HepG2 (cell line): ENCODE measurements at regions not wholly inside any gene's neighbourhood (a gene's known extent, or its start where the extent isn't known, plus 50 kb on each side); places are given as distances from the start of the nearest gene placed in this dataset.

Experiments used
- ATAC-seq: fragments of 200-7000 bp; cut with Tn5 transposase; 3 replicates; pipeline ENCODE4 v1.9.1; 2020; ENCODE audit warnings: mild to moderate bottlenecking, moderate library complexity
- BruUV-seq: library from RNA; stranded (reverse); fragments of 400-500 nt; replicated peaks from 2 replicates; lab custom pipeline; 2021; lab: Mats Ljungman, UMichigan
- CTCF ChIA-PET: fragments of 300-600 bp; formaldehyde crosslinking; extraction: SDS; loops from one replicate; lab custom pipeline; 2021; ENCODE audit warnings: low total read pairs, inconsistent platforms, low intra/inter-chr PET ratio; lab: Yijun Ruan, JAX
- POLR2A ChIA-PET: fragments of 350-600 bp; sonication (Branson Sonifier 250); formaldehyde crosslinking; loops from one replicate; lab custom pipeline; 2020; ENCODE audit warnings: antibody characterized with exemption, inconsistent platforms; lab: Yijun Ruan, JAX
- DNase-seq: peaks from one replicate; pipeline ENCODE4 v3.0.0-alpha.2; 2015; ENCODE audit warnings: low spot score
- FAIRE-seq: peaks from 3 replicates; lab custom pipeline; 2011; peaks lifted over from hg19 to GRCh38; lab: Jason Lieb, UNC
- H2AFZ ChIP-seq: one replicate; pipeline ENCODE4 v1.6.1; 2011; ENCODE audit warnings: low read length, inconsistent platforms
- H3K27ac ChIP-seq: fragments of 300-600 bp; 3 replicates; pipeline ENCODE4 v1.8.0; 2011; ENCODE audit warnings: mixed run types, mild to moderate bottlenecking, mixed read lengths, low read length, inconsistent platforms; ENCODE audit not compliant: insufficient read depth; ENCODE audit errors: extremely low read length
- H3K27me3 ChIP-seq, 2 experiments: fragments of 200-600 bp in 1 of 2; 2 replicates in 1 of 2; 3 replicates in 1 of 2; pipeline versions ENCODE4 v1.6.0 to v1.8.0; 2011; ENCODE audit warnings: low read length in 2 of 2, mild to moderate bottlenecking in 2 of 2, moderate library complexity in 2 of 2, inconsistent platforms in 1 of 2; ENCODE audit not compliant: insufficient read depth in 2 of 2, control insufficient read depth in 1 of 2
- H3K36me3 ChIP-seq, 2 experiments: fragments of 200-600 bp in 1 of 2; replicated peaks in 1 of 2; 2 replicates in 1 of 2; 3 replicates in 1 of 2; pipeline versions ENCODE4 v1.5.1 to v1.8.0; 2011; ENCODE audit warnings: low read length in 2 of 2, inconsistent platforms in 1 of 2; ENCODE audit not compliant: insufficient read depth in 2 of 2, control insufficient read depth in 1 of 2
- H3K4me1 ChIP-seq: 2 replicates; pipeline ENCODE4 v1.5.1; 2012; ENCODE audit warnings: low read length, inconsistent platforms; ENCODE audit not compliant: insufficient read depth
- H3K4me2 ChIP-seq: 2 replicates; pipeline ENCODE4 v1.6.0; 2011; ENCODE audit warnings: low read depth, low read length, inconsistent platforms
- H3K4me3 ChIP-seq, 3 experiments: fragments of 200-600 bp in 1 of 3; sonication (generic), shearing (Covaris generic) in 1 of 3; replicated peaks in 1 of 3; 2 replicates each; pipeline ENCODE4 v1.5.1; 2011 to 2016; ENCODE audit warnings: low read length in 3 of 3, inconsistent platforms in 2 of 3, low read depth in 2 of 3, mild to moderate bottlenecking in 2 of 3, control low read depth in 1 of 3, mixed read lengths in 1 of 3; ENCODE audit not compliant: insufficient read depth in 1 of 3
- H3K79me2 ChIP-seq: one replicate; pipeline ENCODE4 v1.6.1; 2011; ENCODE audit warnings: low read length, inconsistent platforms; ENCODE audit not compliant: insufficient read depth
- H3K9ac ChIP-seq: 2 replicates; pipeline ENCODE4 v1.6.0; 2011; ENCODE audit warnings: mild to moderate bottlenecking, low read depth, low read length, inconsistent platforms; ENCODE audit not compliant: insufficient read depth
- H3K9me3 ChIP-seq: 2 replicates; pipeline ENCODE4 v1.5.1; 2012; ENCODE audit warnings: mild to moderate bottlenecking, low read length
- H4K20me1 ChIP-seq: 2 replicates; pipeline ENCODE4 v1.6.0; 2011; ENCODE audit warnings: inconsistent platforms, mild to moderate bottlenecking, low read length, moderate library complexity; ENCODE audit not compliant: insufficient read depth
- FOXO4 ChIP-seq: sonication (generic); formaldehyde crosslinking; conservative IDR thresholded peaks from 2 replicates; pipeline ENCODE4 v1.8.1; 2023; ENCODE audit warnings: missing genetic modification reagents
- GTF3A ChIP-seq: sonication (generic); formaldehyde crosslinking; conservative IDR thresholded peaks from 2 replicates; pipeline ENCODE4 v1.4.0; 2020; ENCODE audit warnings: mild to moderate bottlenecking, missing genetic modification reagents
- KAT7 ChIP-seq: IDR thresholded peaks from 2 replicates; pipeline ENCODE4 v1.6.1; 2018; ENCODE audit warnings: borderline replicate concordance, missing compliant biosample characterization
- PBX2 ChIP-seq: IDR thresholded peaks from 2 replicates; pipeline ENCODE4 v1.6.1; 2016; ENCODE audit warnings: control low read depth
- SSRP1 ChIP-seq: IDR thresholded peaks from 2 replicates; pipeline ENCODE4 v1.6.1; 2016; ENCODE audit warnings: control low read depth
- TRIM24 ChIP-seq: sonication (generic); formaldehyde crosslinking; IDR thresholded peaks from 2 replicates; pipeline ENCODE4 v1.8.0; 2022; ENCODE audit warnings: mild to moderate bottlenecking, missing genetic modification reagents
- UBTF ChIP-seq: sonication (generic); formaldehyde crosslinking; IDR thresholded peaks from 2 replicates; pipeline ENCODE4 v1.4.0; 2020; ENCODE audit warnings: mild to moderate bottlenecking, missing genetic modification reagents
- ZNF782 ChIP-seq: sonication (generic); formaldehyde crosslinking; IDR thresholded peaks from 2 replicates; pipeline ENCODE4 v1.4.0; 2020; ENCODE audit warnings: missing genetic modification reagents, mild to moderate bottlenecking, borderline replicate concordance
- ZNF792 ChIP-seq: IDR thresholded peaks from 2 replicates; pipeline ENCODE4 v1.6.1; 2016
- WGBS: methylation state at CpG from one replicate; pipeline ENCODE4 v1.1.6; 2017; ENCODE audit warnings: low lambda C conversion rate; 5-methylcytosine and 5-hydroxymethylcytosine counted together
- in situ Hi-C: cut with HindIII; loops from 2 replicates; pipeline ENCODE4 v1.10.0; 2017; ENCODE audit warnings: low pct_unique_long_range_greater_than_20kb; ENCODE audit not compliant: extremely low pct_ligation_motif_present
- intact Hi-C: fragments of 100-400 bp; cut with micrococcal nuclease; formaldehyde crosslinking; loops from one replicate; pipeline ENCODE4 v1.10.0; 2022; ENCODE audit not compliant: unreplicated experiment

- H3K36me3 ChIP-seq, result no peaks in the 10 kb centered on the region
- no peaks in the 10 kb centered on the region for H3K79me2 ChIP-seq
- H3K9me3 ChIP-seq, result no peaks in the 10 kb centered on the region
- CTCF ChIA-PET, result no interaction called here
- no peak overlapping the region for H3K4me2 ChIP-seq
- BruUV-seq, result no TSS peak
- WGBS, result 16% methylated on average over 7 of the region's 7 CpGs
- POLR2A ChIA-PET, result no interaction called here
- H3K4me1 ChIP-seq, result no peaks in the 10 kb centered on the region
- intact Hi-C loops (no loop called here), in situ Hi-C loops (no loop called here)
- no peaks in the 10 kb centered on the region for H3K27me3 ChIP-seq
- H3K9ac ChIP-seq, result no peak overlapping the region
- H4K20me1 ChIP-seq, result no peaks in the 10 kb centered on the region
- no peak overlapping the region for H3K4me3 ChIP-seq
- H2AFZ ChIP-seq, result no peak overlapping the region
- no peak for FAIRE-seq
- ATAC-seq, result no peak
- no peak for DNase-seq
- no peak for TF ChIP-seq SSRP1 (CRISPR knock-in tag)
- TF ChIP-seq, all 625 proteins: peak for 0
- no peak overlapping the region for H3K27ac ChIP-seq
Observed at GRCh38 chr3:106423321-106424225, 554.8 kb upstream of the CBLB start.

GRCh38 chr3:106425026-106425425 is 556.2 kb upstream of the CBLB start:
- Histone ChIP-seq H2AFZ (no peak overlapping the region), H3K27me3 (no peaks in the 10 kb centered on the region), H3K9ac (no peak overlapping the region), H4K20me1 (no peaks in the 10 kb centered on the region), H3K4me3 (no peak overlapping the region), H3K36me3 (no peaks in the 10 kb centered on the region), H3K4me1 (no peaks in the 10 kb centered on the region), H3K9me3 (no peaks in the 10 kb centered on the region), H3K4me2 (no peak overlapping the region), H3K27ac (no peak overlapping the region), H3K79me2 (no peaks in the 10 kb centered on the region)
- no TSS peak for BruUV-seq
- ATAC-seq (no peak), DNase-seq (no peak), FAIRE-seq (no peak)
- in situ Hi-C loops, result no loop called here
- WGBS, result 0% methylated on average over 2 of the region's 2 CpGs
- CTCF ChIA-PET, result no interaction called here
- intact Hi-C loops, result no loop called here
- POLR2A ChIA-PET, result no interaction called here
- no peak for TF ChIP-seq TRIM24
- TF ChIP-seq ZNF782 (CRISPR knock-in tag), result no peak
- no peak for TF ChIP-seq UBTF (CRISPR knock-in tag)
- no peak for TF ChIP-seq ZNF792
- TF ChIP-seq KAT7 (CRISPR knock-in tag), result no peak
- no peak for TF ChIP-seq GTF3A (CRISPR knock-in tag)
- no peak for TF ChIP-seq FOXO4
- no peak for TF ChIP-seq PBX2 (CRISPR knock-in tag)
